ENCODE measurements at regions not wholly inside any gene's neighbourhood (a gene's known extent, or its start where the extent isn't known, plus 50 kb on each side); places are given as distances from the start of the nearest gene placed in this dataset.

DNA sequence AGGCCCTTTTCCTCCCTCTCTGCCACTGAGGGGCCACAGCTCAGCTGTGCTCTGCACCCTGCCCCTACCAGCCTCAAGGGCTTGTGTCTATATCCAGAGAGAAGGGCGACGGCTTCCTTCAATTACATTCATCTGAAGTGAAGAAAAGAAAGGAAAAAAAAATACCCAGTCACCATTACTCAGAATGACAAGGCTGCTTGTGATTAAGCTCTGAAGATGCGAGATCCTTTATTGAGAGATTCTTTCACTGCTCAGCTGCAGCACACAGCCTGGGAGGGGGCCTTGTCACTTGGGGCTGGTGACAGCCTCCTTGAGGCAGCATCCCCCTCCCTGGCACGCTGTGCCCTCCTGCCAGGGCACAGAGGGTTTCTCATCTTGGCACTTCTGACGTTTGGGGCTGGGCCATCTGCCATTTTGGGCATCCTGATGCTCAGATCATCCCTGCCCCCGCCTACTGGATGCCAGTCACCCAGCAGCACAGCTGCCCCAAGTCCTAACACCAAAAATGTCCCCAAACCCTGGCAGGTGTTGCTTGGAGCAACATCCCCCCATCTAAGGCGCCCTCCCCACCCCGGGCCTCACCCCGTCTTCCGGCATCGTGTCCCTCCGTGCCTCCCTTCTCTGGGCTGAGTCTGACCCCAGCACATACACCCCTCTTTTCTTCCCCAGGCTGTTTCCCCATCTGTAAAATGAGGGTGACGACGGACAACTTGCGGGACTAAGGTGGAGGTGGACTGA, 1394.7 kb downstream of the BRD1 start:
- H3K27ac ChIP-seq = no peak overlapping the region
- ATAC-seq (no peak), DNase-seq (peak in 1 of 4 donors; percentile 22)
- H3K27me3 ChIP-seq = no peaks in the 10 kb centered on the region
- H3K4me1 ChIP-seq = no peaks in the 10 kb centered on the region
- H3K4me3 ChIP-seq = no peak overlapping the region
- no peaks in the 10 kb centered on the region for H3K9me3 ChIP-seq
- TF ChIP-seq, protein P1, sequence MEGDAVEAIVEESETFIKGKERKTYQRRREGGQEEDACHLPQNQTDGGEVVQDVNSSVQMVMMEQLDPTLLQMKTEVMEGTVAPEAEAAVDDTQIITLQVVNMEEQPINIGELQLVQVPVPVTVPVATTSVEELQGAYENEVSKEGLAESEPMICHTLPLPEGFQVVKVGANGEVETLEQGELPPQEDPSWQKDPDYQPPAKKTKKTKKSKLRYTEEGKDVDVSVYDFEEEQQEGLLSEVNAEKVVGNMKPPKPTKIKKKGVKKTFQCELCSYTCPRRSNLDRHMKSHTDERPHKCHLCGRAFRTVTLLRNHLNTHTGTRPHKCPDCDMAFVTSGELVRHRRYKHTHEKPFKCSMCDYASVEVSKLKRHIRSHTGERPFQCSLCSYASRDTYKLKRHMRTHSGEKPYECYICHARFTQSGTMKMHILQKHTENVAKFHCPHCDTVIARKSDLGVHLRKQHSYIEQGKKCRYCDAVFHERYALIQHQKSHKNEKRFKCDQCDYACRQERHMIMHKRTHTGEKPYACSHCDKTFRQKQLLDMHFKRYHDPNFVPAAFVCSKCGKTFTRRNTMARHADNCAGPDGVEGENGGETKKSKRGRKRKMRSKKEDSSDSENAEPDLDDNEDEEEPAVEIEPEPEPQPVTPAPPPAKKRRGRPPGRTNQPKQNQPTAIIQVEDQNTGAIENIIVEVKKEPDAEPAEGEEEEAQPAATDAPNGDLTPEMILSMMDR (IDR thresholded peaks at IDR 0.05) = no peak
- H3K36me3 ChIP-seq = no peaks in the 10 kb centered on the region
- intact Hi-C loops (cut with DNase I) = no loop called here

DNA sequence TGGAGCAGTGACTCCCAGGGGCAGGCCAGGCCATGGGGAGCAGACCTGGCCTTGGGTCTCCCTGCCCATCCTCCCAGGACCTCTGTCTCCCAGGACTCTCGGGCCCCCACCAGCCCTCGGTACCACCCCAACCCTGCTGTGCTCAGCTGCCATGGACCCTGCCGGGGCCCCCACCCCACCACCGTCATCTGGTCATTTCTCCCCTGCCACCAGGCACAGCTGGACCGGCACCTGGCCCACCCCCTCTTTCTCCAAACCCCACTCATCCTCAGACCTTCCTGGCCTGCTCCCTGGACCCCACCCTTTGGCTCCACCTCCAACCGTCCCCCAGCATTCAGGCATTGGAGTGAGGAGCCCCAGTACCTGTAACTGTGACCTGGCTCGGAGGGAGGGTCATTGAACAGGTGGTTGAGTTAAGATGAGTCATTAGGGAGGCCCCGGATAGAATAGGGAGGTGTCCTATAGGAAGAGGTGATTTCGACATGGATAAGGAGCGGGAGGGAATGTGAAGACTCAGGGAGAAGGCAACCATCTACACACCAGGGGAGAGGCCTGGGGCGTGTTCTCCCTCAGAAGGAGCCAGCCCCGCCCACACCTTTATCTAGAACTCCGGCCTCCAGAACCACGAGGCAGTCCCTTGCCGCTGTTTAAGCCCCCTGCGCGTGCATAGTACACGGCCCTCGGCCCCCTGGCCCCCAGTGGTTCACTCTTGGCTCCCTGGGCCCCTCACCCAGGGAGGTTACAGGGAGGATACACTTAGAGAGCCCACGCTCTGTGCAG, 1395.9 kb downstream of the BRD1 start:
- Histone ChIP-seq H3K36me3 (no peaks in the 10 kb centered on the region), H3K4me3 (no peak overlapping the region), H3K9me3 (no peaks in the 10 kb centered on the region), H3K27ac (no peak overlapping the region), H3K27me3 (no peaks in the 10 kb centered on the region), H3K4me1 (no peaks in the 10 kb centered on the region)
- no peak for ATAC-seq
- DNase-seq = peak in 1 of 4 donors; percentile 55
- TF ChIP-seq, protein P1 (IDR thresholded peaks at IDR 0.05) = no peak
- intact Hi-C loops (cut with DNase I) = no loop called here

DNA sequence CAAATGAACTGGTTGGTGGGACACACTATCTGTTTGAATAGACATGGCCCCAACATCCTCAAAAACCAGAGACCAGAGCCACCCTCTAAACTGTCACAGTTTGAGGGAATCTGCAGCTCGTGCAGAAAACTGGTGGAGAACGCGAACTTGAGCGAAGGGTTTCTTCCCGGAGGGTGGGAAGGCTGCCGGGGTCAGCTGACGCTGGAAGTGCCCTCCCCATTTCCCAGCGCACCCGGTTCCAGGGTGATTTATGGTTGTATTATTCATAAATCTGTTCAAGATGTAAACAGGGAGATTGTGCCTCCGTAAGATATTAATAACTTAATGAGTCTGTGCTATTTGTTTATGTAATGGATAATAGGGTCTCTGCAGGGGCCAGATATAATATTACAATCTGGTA, 1396.7 kb downstream of the BRD1 start:
- no peaks in the 10 kb centered on the region for H3K36me3 ChIP-seq
- H3K9me3 ChIP-seq = no peaks in the 10 kb centered on the region
- no peak overlapping the region for H3K4me3 ChIP-seq
- TF ChIP-seq, protein P1 (IDR thresholded peaks at IDR 0.05) = no peak
- DNase-seq (no peak), ATAC-seq (no peak)
- intact Hi-C loops (cut with DNase I) = no loop called here
- H3K27ac ChIP-seq = no peak overlapping the region
- no peaks in the 10 kb centered on the region for H3K4me1 ChIP-seq
- no peaks in the 10 kb centered on the region for H3K27me3 ChIP-seq

DNA sequence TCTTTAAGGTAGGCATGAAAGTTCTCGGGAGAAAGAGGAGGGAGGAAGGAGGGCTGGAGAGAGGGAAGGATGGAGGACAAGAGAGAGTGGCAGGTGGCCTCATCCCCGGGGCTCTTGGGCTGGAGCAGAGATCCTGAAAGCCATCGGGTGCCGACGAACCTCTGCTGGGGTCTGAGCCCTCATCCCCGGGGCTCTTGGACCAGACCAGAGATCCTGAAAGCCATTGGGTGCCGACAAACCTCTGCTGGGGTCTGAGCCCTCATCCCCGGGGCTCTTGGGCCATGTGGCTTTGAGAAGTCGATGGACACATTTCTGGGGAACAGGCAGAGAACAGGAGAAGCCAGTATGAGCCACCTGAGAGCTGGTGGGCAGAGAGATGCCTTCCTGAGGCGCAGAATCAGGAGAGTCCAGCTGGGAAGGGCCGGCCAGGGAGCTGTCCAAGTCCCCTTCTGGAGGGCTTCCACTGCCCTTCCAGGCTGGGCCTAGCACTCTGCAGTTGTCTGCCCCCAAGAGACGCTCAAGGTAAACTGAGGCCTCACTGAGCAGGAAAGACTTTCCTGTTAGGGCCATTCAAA, 1398.1 kb downstream of the BRD1 start:
- Histone ChIP-seq H3K27me3 (no peaks in the 10 kb centered on the region), H3K4me3 (no peak overlapping the region), H3K9me3 (no peaks in the 10 kb centered on the region), H3K36me3 (no peaks in the 10 kb centered on the region), H3K4me1 (no peaks in the 10 kb centered on the region), H3K27ac (no peak overlapping the region)
- intact Hi-C loops (cut with DNase I) = no loop called here
- DNase-seq (no peak), ATAC-seq (no peak)
- TF ChIP-seq, protein P1 (IDR thresholded peaks at IDR 0.05) = no peak

Measured in left lung (tissue), 4 donors.